IMR-90 (cell line): ENCODE measurements at regions not wholly inside any gene's neighbourhood (a gene's known extent, or its start where the extent isn't known, plus 50 kb on each side); places are given as distances from the start of the nearest gene placed in this dataset.

Source experiments
- ATAC-seq: fragments of 200-7000 bp; cut with Tn5 transposase; 2 replicates; pipeline ENCODE4 v1.9.1; 2020; ENCODE audit warnings: low read depth, mild to moderate bottlenecking, moderate library complexity
- BruUV-seq: library from RNA; stranded (reverse); fragments of 400-500 nt; replicated peaks from 2 replicates; lab custom pipeline; 2021; lab: Mats Ljungman, UMichigan
- CTCF ChIA-PET: fragments of 300-600 bp; formaldehyde crosslinking; extraction: SDS; loops from one replicate; lab custom pipeline; 2021; ENCODE audit warnings: antibody characterized with exemption; lab: Yijun Ruan, JAX
- POLR2A ChIA-PET: fragments of 300-600 bp; sonication (Branson Sonifier 250); formaldehyde crosslinking; loops from one replicate; lab custom pipeline; 2022; ENCODE audit warnings: antibody characterized with exemption; ENCODE audit not compliant: unreplicated experiment; lab: Charles Lee
- DNase-seq: peaks from one replicate; pipeline ENCODE4 v3.0.0; 2013
- H2AFZ ChIP-seq: replicated peaks from 2 replicates; pipeline ENCODE3; 2013; ENCODE audit warnings: low read length, mild to moderate bottlenecking; ENCODE audit not compliant: poor library complexity
- H2AK5ac ChIP-seq: 2 replicates; pipeline ENCODE4 v1.6.1; 2013; ENCODE audit warnings: low read depth, low read length, inconsistent platforms
- H2AK9ac ChIP-seq: replicated peaks from 2 replicates; pipeline ENCODE3; 2013; ENCODE audit warnings: mild to moderate bottlenecking, low read depth, low read length, moderate library complexity; ENCODE audit not compliant: poor library complexity
- H2BK120ac ChIP-seq: 2 replicates; pipeline ENCODE4 v1.6.1; 2013; ENCODE audit warnings: low read depth, low read length, inconsistent platforms
- H2BK15ac ChIP-seq: 3 replicates; pipeline ENCODE4 v1.6.1; 2013; ENCODE audit warnings: low read depth, low read length, inconsistent platforms
- H2BK20ac ChIP-seq: 2 replicates; pipeline ENCODE4 v1.6.1; 2013; ENCODE audit warnings: low read depth, mild to moderate bottlenecking, inconsistent platforms, low read length, moderate library complexity
- H2BK5ac ChIP-seq: 2 replicates; pipeline ENCODE4 v1.6.1; 2013; ENCODE audit warnings: mild to moderate bottlenecking, low read depth, low read length, inconsistent platforms; ENCODE audit not compliant: poor library complexity, severe bottlenecking
- H3K14ac ChIP-seq: replicated peaks from 2 replicates; pipeline ENCODE4 v1.6.1; 2013; ENCODE audit warnings: low read depth, low read length, inconsistent platforms
- H3K18ac ChIP-seq: 2 replicates; pipeline ENCODE4 v1.6.1; 2013; ENCODE audit warnings: low read depth, low read length, control low read depth
- H3K23ac ChIP-seq: 2 replicates; pipeline ENCODE4 v1.6.1; 2013; ENCODE audit warnings: low read depth, low read length, inconsistent platforms
- H3K27ac ChIP-seq: 2 replicates; pipeline ENCODE4 v1.5.1; 2013; ENCODE audit warnings: mild to moderate bottlenecking, control low read depth, low read length; ENCODE audit not compliant: insufficient read depth
- H3K27me3 ChIP-seq: 2 replicates; pipeline ENCODE4 v1.6.1; 2013; ENCODE audit warnings: low read length; ENCODE audit not compliant: control insufficient read depth, insufficient read depth
- H3K36me3 ChIP-seq: 2 replicates; pipeline ENCODE4 v1.6.1; 2013; ENCODE audit warnings: low read length, mixed read lengths; ENCODE audit not compliant: control insufficient read depth, insufficient read depth
- H3K4ac ChIP-seq: 2 replicates; pipeline ENCODE4 v1.6.1; 2013; ENCODE audit warnings: low read depth, low read length, inconsistent platforms
- H3K4me1 ChIP-seq: 2 replicates; pipeline ENCODE4 v1.6.1; 2013; ENCODE audit warnings: low read length, mixed read lengths; ENCODE audit not compliant: control insufficient read depth, insufficient read depth
- H3K4me2 ChIP-seq: 2 replicates; pipeline ENCODE4 v1.6.1; 2013; ENCODE audit warnings: low read depth, mild to moderate bottlenecking, control low read depth, low read length, moderate library complexity
- H3K4me3 ChIP-seq: 2 replicates; pipeline ENCODE4 v1.5.1; 2013; ENCODE audit warnings: low read depth, mild to moderate bottlenecking, control low read depth, low read length, moderate library complexity; ENCODE audit not compliant: insufficient read depth
- H3K56ac ChIP-seq: 2 replicates; pipeline ENCODE4 v1.6.1; 2013; ENCODE audit warnings: low read length, inconsistent platforms; ENCODE audit not compliant: insufficient read depth; ENCODE audit errors: extremely low read depth
- H3K79me1 ChIP-seq, 2 experiments: 2 replicates each; pipeline ENCODE4 v1.6.1; 2013; ENCODE audit warnings: low read length in 2 of 2, inconsistent platforms in 1 of 2, low read depth in 1 of 2
- H3K9ac ChIP-seq: 2 replicates; pipeline ENCODE4 v1.6.1; 2013; ENCODE audit warnings: low read depth, low read length, control low read depth
- H3K9me1 ChIP-seq: 2 replicates; pipeline ENCODE4 v1.6.1; 2013; ENCODE audit warnings: low read length, inconsistent platforms; ENCODE audit not compliant: insufficient read depth
- H3K9me3 ChIP-seq: 2 replicates; pipeline ENCODE4 v1.6.1; 2013; ENCODE audit warnings: low read length; ENCODE audit not compliant: control insufficient read depth, insufficient read depth
- H4K20me1 ChIP-seq: 2 replicates; pipeline ENCODE4 v1.6.1; 2013; ENCODE audit warnings: low read length, inconsistent platforms; ENCODE audit not compliant: insufficient read depth
- H4K5ac ChIP-seq: 2 replicates; pipeline ENCODE4 v1.6.1; 2013; ENCODE audit warnings: mild to moderate bottlenecking, low read depth, low read length, control low read depth
- H4K8ac ChIP-seq, 2 experiments: 2 replicates each; pipeline ENCODE4 v1.6.1; 2013; ENCODE audit warnings: low read depth in 2 of 2, low read length in 2 of 2, control low read depth in 1 of 2, inconsistent platforms in 1 of 2
- H4K91ac ChIP-seq: 2 replicates; pipeline ENCODE4 v1.6.1; 2013; ENCODE audit warnings: low read depth, low read length, inconsistent platforms; ENCODE audit not compliant: insufficient read depth
- CEBPB ChIP-seq: IDR thresholded peaks from 2 replicates; pipeline ENCODE4 v1.6.1; 2012; ENCODE audit warnings: low read depth, low read length, improper control_type of control experiment
- CTCF ChIP-seq: conservative IDR thresholded peaks from 2 replicates; pipeline ENCODE4 v1.5.1; 2012; ENCODE audit warnings: mild to moderate bottlenecking, low read depth, low read length, improper control_type of control experiment
- FOS ChIP-seq: fragments of 150-350 bp; IDR thresholded peaks from 2 replicates; pipeline ENCODE4 v1.6.1; 2016; ENCODE audit warnings: low read depth, low read length
- MAFK ChIP-seq: IDR thresholded peaks from 2 replicates; pipeline ENCODE4 v1.6.1; 2012; ENCODE audit warnings: low read depth, low read length, improper control_type of control experiment
- MAZ ChIP-seq: IDR thresholded peaks from 2 replicates; pipeline ENCODE4 v1.6.1; 2012; ENCODE audit warnings: low read depth, mild to moderate bottlenecking, low read length, improper control_type of control experiment, moderate library complexity, borderline replicate concordance
- MXI1 ChIP-seq: IDR thresholded peaks from 2 replicates; pipeline ENCODE4 v1.6.1; 2012; ENCODE audit warnings: low read depth, mild to moderate bottlenecking, low read length, moderate library complexity, borderline replicate concordance
- POLR2A ChIP-seq: IDR thresholded peaks from 2 replicates; pipeline ENCODE4 v1.6.1; 2012; ENCODE audit warnings: mild to moderate bottlenecking, low read depth, low read length
- SMC3 ChIP-seq: fragments of 150-350 bp; IDR thresholded peaks from 2 replicates; pipeline ENCODE4 v1.6.1; 2016; ENCODE audit warnings: low read depth, mild to moderate bottlenecking, antibody characterized with exemption, low read length, moderate library complexity
- WGBS, 2 experiments: methylation state at CpG; one replicate each; pipeline versions ENCODE4 v1.1.5 to v1.1.7; 2013; ENCODE audit warnings: missing lambda C conversion rate in 2 of 2; ENCODE audit not compliant: insufficient read length in 1 of 2; ENCODE audit errors: extremely low coverage in 2 of 2; 5-methylcytosine and 5-hydroxymethylcytosine counted together
- dilution Hi-C: fragments of 300-500 bp; cut with HindIII; formaldehyde crosslinking; loops from one replicate; pipeline ENCODE4 v1.14.3; 2018; ENCODE audit warnings: low sequenced_read_pairs; ENCODE audit not compliant: unreplicated experiment
- in situ Hi-C: fragments of 300-500 bp; cut with MboI; formaldehyde crosslinking; loops from 3 replicates; pipeline ENCODE4 v1.14.3; 2019; ENCODE audit warnings: low sequenced_read_pairs, inconsistent platforms, mixed read lengths
- intact Hi-C: fragments of 100-400 bp; cut with micrococcal nuclease; formaldehyde crosslinking; loops from 2 replicates; pipeline ENCODE4 v1.10.0; 2022

GRCh38 chr10:78455236-78455635 is 421.6 kb downstream of the RPS24 start:
- no peaks in the 10 kb centered on the region for H3K9me3 ChIP-seq
- H4K91ac ChIP-seq = no peak overlapping the region
- no peak overlapping the region for H3K9ac ChIP-seq
- no TSS peak for BruUV-seq
- no peak for TF ChIP-seq POLR2A
- TF ChIP-seq MAFK = no peak
- TF ChIP-seq FOS = no peak
- TF ChIP-seq CEBPB = no peak
- no peak for TF ChIP-seq SMC3
- no peak for TF ChIP-seq MAZ
- TF ChIP-seq MXI1 = no peak
- no peak for TF ChIP-seq CTCF
- H4K8ac ChIP-seq = no peak overlapping the region
- no peak overlapping the region for H2BK15ac ChIP-seq
- H3K27me3 ChIP-seq = no peaks in the 10 kb centered on the region
- H4K5ac ChIP-seq = no peak overlapping the region
- H3K14ac ChIP-seq = no peak overlapping the region; the same call in 1 of the 2 replicates
- CTCF ChIA-PET = no interaction called here
- H2BK20ac ChIP-seq = peak overlapping the region; percentile 31; the same call in 1 of the 2 replicates
- intact Hi-C loops (no loop called here), dilution Hi-C loops (no loop called here), in situ Hi-C loops (no loop called here)
- no peak overlapping the region for H2AFZ ChIP-seq
- H3K9me1 ChIP-seq = peaks cover 22% of the 10 kb centered on the region
- H4K20me1 ChIP-seq = no peaks in the 10 kb centered on the region
- H2BK120ac ChIP-seq = no peak overlapping the region
- H3K4ac ChIP-seq = no peak overlapping the region
- H3K36me3 ChIP-seq = no peaks in the 10 kb centered on the region
- no peak overlapping the region for H2BK5ac ChIP-seq
- no peak overlapping the region for H3K4me2 ChIP-seq
- peaks cover 16% of the 10 kb centered on the region for H3K4me1 ChIP-seq
- ATAC-seq = no peak
- H3K4me3 ChIP-seq = no peak overlapping the region
- H3K18ac ChIP-seq = no peak overlapping the region
- 80% methylated on average over 1 of the region's 8 CpGs; no CpG with 5 or more reads in 1 of the 2 experiments for WGBS, 2 experiments
- no peak overlapping the region for H3K56ac ChIP-seq
- no peaks in the 10 kb centered on the region for H3K79me1 ChIP-seq
- DNase-seq = no peak
- H2AK5ac ChIP-seq = no peak overlapping the region
- POLR2A ChIA-PET = no interaction called here
- no peak overlapping the region for H3K23ac ChIP-seq
- H3K27ac ChIP-seq = no peak overlapping the region
- H2AK9ac ChIP-seq = no peak overlapping the region
